ENCODE measurements at regions not wholly inside any gene's neighbourhood (a gene's known extent, or its start where the extent isn't known, plus 50 kb on each side); places are given as distances from the start of the nearest gene placed in this dataset.

DNA sequence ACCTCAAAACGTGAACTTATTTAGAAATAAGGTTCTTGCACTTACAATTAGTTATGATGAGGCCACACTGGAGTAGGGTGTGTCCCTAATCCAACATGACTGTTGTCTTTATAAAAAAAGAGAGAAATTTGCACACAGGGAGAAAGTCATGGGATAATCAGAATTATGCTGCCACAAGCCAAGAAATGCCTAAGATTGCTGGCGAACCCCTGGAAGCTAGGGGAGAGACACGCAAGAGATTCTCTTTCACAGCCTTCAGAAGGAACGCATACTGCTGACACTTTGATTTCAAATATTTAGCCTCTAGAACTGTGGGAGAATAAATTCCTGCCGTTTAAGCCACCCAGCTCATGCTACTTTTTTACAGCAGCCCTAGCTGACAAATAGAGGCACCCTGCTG, 138.3 kb downstream of the CCDC71L start:
- H3K4me3 ChIP-seq (ENCODE audit: low read depth, low read length): no peak overlapping the region
- H3K36me3 ChIP-seq: no peaks in the 10 kb centered on the region
- no peak for DNase-seq
- no peaks in the 10 kb centered on the region for H3K9me3 ChIP-seq
- no peaks in the 10 kb centered on the region; the same call in 1 of the 2 replicates for H3K4me1 ChIP-seq
- H3K27me3 ChIP-seq: peaks cover 11% of the 10 kb centered on the region
- TF ChIP-seq CTCF (IDR thresholded peaks at IDR 0.05; ENCODE audit: low read depth, low read length): no peak

DNA sequence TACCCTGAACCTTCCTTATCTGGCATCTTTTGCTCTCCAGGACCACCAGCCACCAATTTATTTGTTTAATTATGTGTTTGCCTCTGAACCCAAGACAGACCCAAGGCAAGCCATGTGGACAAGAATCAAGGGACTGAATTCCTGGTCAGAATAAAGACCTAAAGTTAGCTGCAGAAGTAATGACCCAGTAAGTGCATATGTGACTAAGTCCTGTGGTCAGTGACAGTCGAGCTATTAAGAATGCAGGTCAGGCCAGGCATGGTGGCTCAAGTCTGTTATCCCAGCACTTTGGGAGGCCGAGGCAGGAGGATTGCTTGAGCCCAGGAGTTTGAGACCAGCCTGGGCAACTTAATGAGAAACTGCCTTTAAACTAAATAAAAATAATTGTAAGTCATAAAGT, 139.4 kb downstream of the CCDC71L start:
- Histone ChIP-seq H3K27me3 (peaks cover 17% of the 10 kb centered on the region), H3K4me1 (no peaks in the 10 kb centered on the region; the same call in 1 of the 2 replicates), H3K4me3 (ENCODE audit: low read depth, low read length) (no peak overlapping the region), H3K9me3 (no peaks in the 10 kb centered on the region), H3K36me3 (no peaks in the 10 kb centered on the region)
- no peak for DNase-seq
- no peak for TF ChIP-seq CTCF (IDR thresholded peaks at IDR 0.05; ENCODE audit: low read depth, low read length)

GRCh38 chr7:106520962-106521514, 139.9 kb downstream of the CCDC71L start:
- peaks cover 17% of the 10 kb centered on the region for H3K27me3 ChIP-seq
- no peaks in the 10 kb centered on the region for H3K36me3 ChIP-seq
- no peaks in the 10 kb centered on the region; the same call in 1 of the 2 replicates for H3K4me1 ChIP-seq
- TF ChIP-seq CTCF (IDR thresholded peaks at IDR 0.05; ENCODE audit: low read depth, low read length): no peak
- no peaks in the 10 kb centered on the region for H3K9me3 ChIP-seq
- no peak for DNase-seq
- no peak overlapping the region for H3K4me3 ChIP-seq (ENCODE audit: low read depth, low read length)

DNA sequence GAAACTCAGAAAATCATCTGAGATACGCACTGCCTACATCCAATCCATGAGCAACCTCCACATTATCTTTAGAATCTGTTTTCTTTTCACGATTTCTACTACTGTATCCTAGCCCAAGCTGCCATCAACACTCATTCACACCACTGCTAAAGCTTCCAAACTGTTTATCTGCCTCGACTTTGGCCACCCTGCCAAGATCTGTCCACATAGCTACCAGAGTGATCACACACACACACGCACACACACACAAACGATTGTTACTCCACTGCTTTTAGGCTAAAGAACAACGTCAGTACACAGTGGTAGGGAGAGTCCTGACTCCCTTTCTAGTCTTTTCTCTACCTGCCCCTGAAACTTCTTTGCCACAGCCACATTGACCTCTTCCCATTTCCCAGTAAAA, 142.0 kb downstream of the CCDC71L start:
- Histone ChIP-seq H3K9me3 (no peaks in the 10 kb centered on the region), H3K4me3 (ENCODE audit: low read depth, low read length) (no peak overlapping the region), H3K36me3 (no peaks in the 10 kb centered on the region), H3K4me1 (no peaks in the 10 kb centered on the region; the same call in 1 of the 2 replicates), H3K27me3 (peaks cover 27% of the 10 kb centered on the region)
- TF ChIP-seq CTCF (IDR thresholded peaks at IDR 0.05; ENCODE audit: low read depth, low read length): no peak
- no peak for DNase-seq

- H3K27me3 ChIP-seq: peaks cover 27% of the 10 kb centered on the region
- no peaks in the 10 kb centered on the region for H3K36me3 ChIP-seq
- no peaks in the 10 kb centered on the region; the same call in 1 of the 2 replicates for H3K4me1 ChIP-seq
- TF ChIP-seq CTCF (IDR thresholded peaks at IDR 0.05; ENCODE audit: low read depth, low read length): no peak
- no peak for DNase-seq
- no peak overlapping the region for H3K4me3 ChIP-seq (ENCODE audit: low read depth, low read length)
- H3K9me3 ChIP-seq: no peaks in the 10 kb centered on the region
These were observed 142.7 kb downstream of the CCDC71L start for GRCh38 chr7:106518239-106518638.

DNA sequence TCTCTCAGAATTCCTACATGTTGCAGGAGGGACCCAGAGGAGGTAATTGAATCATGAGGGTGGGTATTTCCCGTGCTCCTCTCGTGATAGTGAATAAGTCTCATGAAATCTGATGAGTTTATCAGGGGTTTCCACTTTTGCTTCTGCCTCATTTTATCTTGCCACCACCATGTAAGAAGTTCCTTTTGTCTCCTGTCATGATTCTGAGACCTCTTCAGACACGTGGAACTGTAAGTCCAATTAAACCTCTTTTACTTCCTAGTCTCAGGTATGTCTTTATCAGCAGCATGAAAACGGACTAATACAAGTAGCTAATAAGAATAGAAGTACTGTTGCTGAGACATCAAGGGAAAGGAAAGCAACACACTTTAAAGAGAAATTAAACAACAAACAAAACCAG, 143.4 kb downstream of the CCDC71L start:
- DNase-seq: no peak
- Histone ChIP-seq H3K27me3 (peaks cover 29% of the 10 kb centered on the region), H3K36me3 (no peaks in the 10 kb centered on the region), H3K4me1 (no peaks in the 10 kb centered on the region; the same call in 1 of the 2 replicates), H3K4me3 (ENCODE audit: low read depth, low read length) (no peak overlapping the region), H3K9me3 (no peaks in the 10 kb centered on the region)
- TF ChIP-seq CTCF (IDR thresholded peaks at IDR 0.05; ENCODE audit: low read depth, low read length): no peak
